Prostate gland (tissue), 2 donors: ENCODE measurements at regions not wholly inside any gene's neighbourhood (a gene's known extent, or its start where the extent isn't known, plus 50 kb on each side); places are given as distances from the start of the nearest gene placed in this dataset.

Experiments
- DNase-seq: peaks from one replicate; pipeline ENCODE4 v3.0.0-alpha.2; 2019; ENCODE audit warnings: low spot score
- H3K27ac ChIP-seq, 2 donors: fragments of 200-600 bp; sonication (generic); 2 replicates each; pipeline ENCODE4 v1.5.1; 2017 to 2019
- H3K27me3 ChIP-seq: fragments of 200-600 bp; sonication (generic); replicated peaks from 2 replicates; pipeline ENCODE4 v1.5.1; 2019; ENCODE audit not compliant: insufficient read depth
- H3K36me3 ChIP-seq, 2 donors: fragments of 200-600 bp; sonication (generic); 1 replicate in 1 of 2; 2 replicates in 1 of 2; pipeline versions ENCODE4 v1.5.1 to v1.8.1; 2017 to 2019
- H3K4me1 ChIP-seq: fragments of 200-600 bp; sonication (generic); replicated peaks from 2 replicates; pipeline ENCODE4 v1.5.1; 2019
- H3K4me3 ChIP-seq, 2 donors: fragments of 200-600 bp; sonication (generic); 2 replicates each; pipeline ENCODE4 v1.5.1; 2017 to 2019
- H3K9me3 ChIP-seq: fragments of 200-600 bp; sonication (generic); 2 replicates; pipeline ENCODE4 v1.5.1; 2017
- CTCF ChIP-seq, 4 experiments: fragments of 200-600 bp in 2 of 4; fragments of 450-650 bp in 2 of 4; sonication (generic) in 2 of 4; IDR thresholded peaks; 1 replicate in 3 of 4; 2 replicates in 1 of 4; pipeline ENCODE4 v1.5.1; 2016 to 2019; ENCODE audit warnings: antibody characterized with exemption in 4 of 4, mild to moderate bottlenecking in 2 of 4, moderate library complexity in 2 of 4
- POLR2A ChIP-seq: fragments of 450-650 bp; IDR thresholded peaks from one replicate; pipeline ENCODE4 v1.6.1; 2016; ENCODE audit warnings: antibody characterized with exemption, mild to moderate bottlenecking
- POLR2AphosphoS5 ChIP-seq: sonication (generic); formaldehyde crosslinking; IDR thresholded peaks from one replicate; pipeline ENCODE4 v1.6.1; 2017; ENCODE audit warnings: antibody characterized with exemption
- WGBS: methylation state at CpG from one replicate; pipeline ENCODE4 v1.1.5; 2018; 5-methylcytosine and 5-hydroxymethylcytosine counted together
- intact Hi-C: fragments of 100-400 bp; cut with DNase I; formaldehyde crosslinking; loops from one replicate; pipeline ENCODE4 v1.14.2; 2022

DNA sequence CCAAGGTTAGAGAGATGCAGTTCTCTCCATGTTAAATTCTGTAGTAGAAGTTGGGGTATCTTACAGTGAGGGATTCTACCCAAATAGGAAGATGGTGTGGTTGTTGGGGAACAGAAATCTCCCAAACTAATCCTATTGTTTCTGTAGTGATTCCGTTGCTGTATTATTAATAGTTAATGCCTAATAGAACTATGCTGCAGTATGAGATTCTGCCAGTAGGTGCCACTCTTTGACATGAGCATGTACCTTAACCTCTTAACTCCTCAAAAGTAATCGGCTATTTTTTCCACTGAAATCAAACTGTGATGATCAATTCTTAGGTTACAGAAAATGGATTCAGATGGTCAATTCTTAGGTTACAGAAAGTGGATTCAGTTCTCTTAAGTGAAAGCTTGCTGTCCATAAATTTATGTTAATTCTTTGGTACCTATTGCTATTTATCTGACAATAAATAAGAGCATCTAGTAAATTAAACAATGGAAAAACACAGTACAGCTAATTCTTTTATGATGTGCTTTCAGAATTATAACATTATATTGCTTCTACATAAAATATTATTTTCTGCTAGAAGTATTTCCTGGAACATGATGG is 97.9 kb upstream of the DLX2 start:
- Histone ChIP-seq H3K4me3 (no peak overlapping the region), H3K27ac (no peak overlapping the region), H3K27me3 (no peaks in the 10 kb centered on the region), H3K36me3 (no peaks in the 10 kb centered on the region), H3K4me1 (no peaks in the 10 kb centered on the region), H3K9me3 (no peaks in the 10 kb centered on the region)
- 89% methylated on average over 2 of the region's 2 CpGs for WGBS
- no peak for DNase-seq
- TF ChIP-seq POLR2A = no peak
- TF ChIP-seq CTCF (IDR thresholded peaks at IDR 0.05) = peak in 2 of 4 experiments; percentile 44 to 46
- no peak for TF ChIP-seq POLR2AphosphoS5
- intact Hi-C loops = no loop called here

DNA sequence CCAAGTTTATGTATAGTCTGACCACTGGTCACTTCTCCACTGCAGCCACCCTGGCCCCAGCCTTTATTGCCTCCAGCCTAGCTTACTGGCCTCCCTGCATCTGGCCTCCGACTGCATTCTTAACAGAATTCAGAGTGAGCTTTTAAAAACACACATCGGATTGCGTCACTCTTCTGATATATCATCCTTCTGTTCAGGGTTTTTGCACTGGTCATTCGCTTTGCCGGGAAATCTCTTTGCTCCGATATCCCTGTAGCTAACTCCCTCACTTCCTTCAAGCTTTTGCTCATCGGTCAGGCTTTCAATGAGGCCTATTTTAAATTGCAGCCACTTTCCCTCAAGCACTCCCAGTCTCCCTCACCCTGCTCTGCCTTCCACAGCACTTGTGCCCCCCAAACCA is 101.6 kb upstream of the DLX2 start:
- DNase-seq = no peak
- intact Hi-C loops = no loop called here

GRCh38 chr2:172204762-172205161 is 102.1 kb upstream of the DLX2 start:
- Histone ChIP-seq H3K27ac (no peak overlapping the region), H3K36me3 (no peaks in the 10 kb centered on the region), H3K4me3 (no peak overlapping the region), H3K9me3 (no peaks in the 10 kb centered on the region), H3K4me1 (no peaks in the 10 kb centered on the region), H3K27me3 (no peaks in the 10 kb centered on the region)
- TF ChIP-seq CTCF (IDR thresholded peaks at IDR 0.05) (no peak), POLR2AphosphoS5 (no peak), POLR2A (no peak)
- intact Hi-C loops = no loop called here
- 96% methylated on average over 2 of the region's 2 CpGs for WGBS
- DNase-seq = no peak

More for the DNA sequence above, 101.6 kb upstream of the DLX2 start:
- 93% methylated on average over 7 of the region's 7 CpGs for WGBS
- TF ChIP-seq CTCF (IDR thresholded peaks at IDR 0.05) (no peak), POLR2A (no peak), POLR2AphosphoS5 (no peak)
- H3K27ac ChIP-seq = no peak overlapping the region
- H3K36me3 ChIP-seq = no peaks in the 10 kb centered on the region
- no peaks in the 10 kb centered on the region for H3K27me3 ChIP-seq
- no peak overlapping the region for H3K4me3 ChIP-seq
- no peaks in the 10 kb centered on the region for H3K4me1 ChIP-seq
- H3K9me3 ChIP-seq = no peaks in the 10 kb centered on the region

DNA sequence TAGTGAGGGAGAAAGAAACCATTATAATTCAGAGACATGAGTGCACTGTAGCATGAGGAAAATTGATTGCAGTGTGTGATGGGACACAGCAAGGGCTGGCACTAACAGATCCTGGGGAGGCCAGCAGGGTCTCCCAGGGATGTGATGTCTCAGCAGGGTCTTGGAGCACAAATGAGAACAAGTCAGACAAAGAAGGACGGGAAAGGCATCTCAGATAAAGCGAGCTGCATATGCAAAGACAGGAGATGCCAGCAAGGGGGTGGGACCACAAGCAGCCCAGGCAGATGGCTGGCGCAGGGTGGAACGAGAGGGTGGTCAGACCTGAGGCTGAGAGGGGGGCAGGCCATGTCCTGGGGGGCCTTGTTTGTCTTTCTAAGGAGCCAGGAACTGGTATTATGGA is 102.6 kb upstream of the DLX2 start:
- Histone ChIP-seq H3K4me1 (no peaks in the 10 kb centered on the region), H3K9me3 (no peaks in the 10 kb centered on the region), H3K27ac (no peak overlapping the region), H3K27me3 (no peaks in the 10 kb centered on the region), H3K4me3 (no peak overlapping the region), H3K36me3 (no peaks in the 10 kb centered on the region)
- TF ChIP-seq POLR2AphosphoS5 (no peak), CTCF (IDR thresholded peaks at IDR 0.05) (no peak), POLR2A (no peak)
- no peak for DNase-seq
- intact Hi-C loops = no loop called here
- WGBS = 67% methylated on average over 4 of the region's 4 CpGs

GRCh38 chr2:172207911-172208310 is 105.2 kb upstream of the DLX2 start:
- 84% methylated on average over 5 of the region's 5 CpGs for WGBS
- Histone ChIP-seq H3K4me1 (no peaks in the 10 kb centered on the region), H3K9me3 (no peaks in the 10 kb centered on the region), H3K27ac (no peak overlapping the region), H3K36me3 (no peaks in the 10 kb centered on the region), H3K4me3 (no peak overlapping the region), H3K27me3 (no peaks in the 10 kb centered on the region)
- DNase-seq = no peak
- TF ChIP-seq CTCF (IDR thresholded peaks at IDR 0.05) (no peak), POLR2A (no peak), POLR2AphosphoS5 (no peak)
- intact Hi-C loops = no loop called here
